Right atrium auricular region (tissue), 2 donors: ENCODE measurements at regions not wholly inside any gene's neighbourhood (a gene's known extent, or its start where the extent isn't known, plus 50 kb on each side); places are given as distances from the start of the nearest gene placed in this dataset.

ENCODE experiments used
- DNase-seq: peaks from one replicate; pipeline ENCODE4 v3.0.0-alpha.2; 2019; ENCODE audit warnings: low spot score
- H3K27ac ChIP-seq, 2 donors: fragments of 200-600 bp; sonication (generic); 1 replicate in 1 of 2; 2 replicates in 1 of 2; pipeline ENCODE4 v1.5.1; 2016 to 2019
- H3K27me3 ChIP-seq, 2 donors: fragments of 200-600 bp; sonication (generic); one replicate each; pipeline versions ENCODE4 v1.5.1 to v1.6.0; 2017 to 2019
- H3K36me3 ChIP-seq: fragments of 200-600 bp; sonication (generic); one replicate; pipeline ENCODE4 v1.5.1; 2016
- H3K4me1 ChIP-seq, 2 donors: fragments of 200-600 bp; sonication (generic); one replicate each; pipeline versions ENCODE4 v1.5.1 to v1.6.0; 2017 to 2019
- H3K4me3 ChIP-seq, 2 donors: fragments of 200-600 bp; sonication (generic); 1 replicate in 1 of 2; 2 replicates in 1 of 2; pipeline ENCODE4 v1.5.1; 2017 to 2019; ENCODE audit warnings: mild to moderate bottlenecking in 1 of 2, moderate library complexity in 1 of 2
- H3K9me3 ChIP-seq, 2 donors: fragments of 200-600 bp; sonication (generic); one replicate each; pipeline ENCODE4 v1.5.1; 2019
- CTCF ChIP-seq, 2 donors: fragments of 200-600 bp; sonication (generic); IDR thresholded peaks; one replicate each; pipeline ENCODE4 v1.5.1; 2019; ENCODE audit warnings: antibody characterized with exemption in 2 of 2

DNA sequence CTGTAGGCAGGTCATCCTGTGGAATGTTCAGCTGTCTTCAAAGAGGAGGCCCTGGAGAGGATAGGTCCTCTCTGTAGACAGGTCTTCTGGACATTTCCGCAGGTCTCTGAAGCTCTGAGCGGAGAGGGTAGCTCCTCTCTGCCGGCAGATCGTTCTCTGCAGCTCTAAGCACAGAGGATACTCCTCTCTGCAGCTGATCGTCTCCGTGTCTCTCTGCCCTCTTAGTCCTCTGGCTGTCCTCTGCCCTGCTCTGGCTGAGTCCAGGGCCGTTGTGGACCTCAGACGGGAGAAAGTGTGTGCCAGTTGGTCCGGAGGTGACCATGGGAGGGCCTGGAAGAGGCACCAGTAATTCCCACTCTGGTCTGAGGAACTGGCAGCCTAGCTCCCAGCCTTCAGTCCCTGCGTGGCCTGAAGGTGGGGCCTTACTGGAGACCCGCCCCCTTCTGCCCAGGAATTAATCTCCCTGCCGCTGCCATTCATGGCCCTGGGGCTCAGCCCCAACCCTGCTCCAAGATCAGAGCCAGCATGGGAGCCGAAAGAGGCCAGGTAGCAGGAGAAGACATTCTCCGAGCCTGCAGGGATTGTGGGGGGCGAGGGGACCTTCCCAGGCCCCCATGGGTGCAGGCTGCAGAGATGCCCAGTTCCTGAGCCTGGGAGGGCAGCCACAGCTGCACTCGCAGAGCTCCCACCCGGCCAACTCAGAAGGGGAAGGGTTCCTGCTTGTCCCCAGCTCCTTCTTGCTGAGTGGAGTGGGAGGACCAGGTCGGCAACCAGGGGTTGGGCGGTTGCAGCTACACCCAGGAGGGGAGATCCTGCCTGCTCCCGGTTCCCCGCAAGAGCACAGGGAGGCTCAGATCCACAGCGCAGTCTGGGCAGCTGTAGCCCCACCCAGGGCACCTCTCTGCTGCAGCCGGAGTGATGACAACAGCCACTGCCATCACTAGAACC, 488.7 kb downstream of the RSL24D1 start:
- DNase-seq, result no peak

DNA sequence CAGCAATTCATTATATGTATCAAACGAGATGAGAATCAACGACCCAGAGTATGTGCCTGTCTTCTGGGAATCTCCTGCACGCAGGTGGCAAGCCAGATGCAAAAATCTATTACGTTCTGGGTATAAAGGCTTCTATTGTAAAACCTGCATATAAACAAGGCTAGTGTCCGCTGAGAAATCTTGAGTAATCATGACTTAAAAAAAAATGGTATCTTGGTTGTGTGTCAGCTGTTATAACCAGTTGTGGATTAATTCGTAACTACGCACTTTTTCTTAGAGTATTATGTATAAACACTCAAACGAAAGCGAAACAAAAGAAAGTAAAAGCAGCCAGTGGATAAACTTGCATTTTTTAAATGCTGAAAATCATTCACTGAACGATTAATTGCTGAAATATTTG, 509.1 kb downstream of the RSL24D1 start:
- H3K4me1 ChIP-seq, result no peaks in the 10 kb centered on the region
- no peak for DNase-seq
- H3K27ac ChIP-seq, result no peak overlapping the region
- no peaks in the 10 kb centered on the region for H3K27me3 ChIP-seq
- TF ChIP-seq CTCF (IDR thresholded peaks at IDR 0.05), result no peak
- H3K9me3 ChIP-seq, result no peaks in the 10 kb centered on the region
- H3K4me3 ChIP-seq, result no peak overlapping the region
- no peaks in the 10 kb centered on the region for H3K36me3 ChIP-seq

More for the DNA sequence above, 488.7 kb downstream of the RSL24D1 start:
- no peaks in the 10 kb centered on the region for H3K36me3 ChIP-seq
- no peak for TF ChIP-seq CTCF (IDR thresholded peaks at IDR 0.05)
- H3K27ac ChIP-seq, result no peak overlapping the region
- H3K27me3 ChIP-seq, result no peaks in the 10 kb centered on the region
- no peaks in the 10 kb centered on the region for H3K9me3 ChIP-seq
- no peaks in the 10 kb centered on the region for H3K4me1 ChIP-seq
- H3K4me3 ChIP-seq, result no peak overlapping the region
